ENCODE measurements at regions not wholly inside any gene's neighbourhood (a gene's known extent, or its start where the extent isn't known, plus 50 kb on each side); places are given as distances from the start of the nearest gene placed in this dataset.

DNA sequence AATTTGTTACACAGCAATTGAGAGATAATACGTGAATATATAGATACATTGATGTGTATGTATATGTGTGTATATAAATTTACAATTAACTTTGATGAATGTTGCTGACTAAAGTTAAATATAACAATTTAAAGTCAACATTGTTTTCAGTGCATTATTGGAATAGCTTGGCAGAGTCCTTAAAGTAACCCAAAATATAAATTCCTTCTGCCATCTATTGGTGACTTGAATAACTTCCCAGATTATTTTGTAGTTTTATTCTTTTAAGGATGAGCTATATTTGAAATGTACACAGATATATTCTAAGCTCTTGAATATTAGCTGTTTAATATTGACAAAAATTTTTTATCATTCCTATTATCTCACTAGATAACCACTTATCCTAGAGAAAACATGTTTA is 298.2 kb upstream of the FSTL5 start:
- TF ChIP-seq, protein P1, sequence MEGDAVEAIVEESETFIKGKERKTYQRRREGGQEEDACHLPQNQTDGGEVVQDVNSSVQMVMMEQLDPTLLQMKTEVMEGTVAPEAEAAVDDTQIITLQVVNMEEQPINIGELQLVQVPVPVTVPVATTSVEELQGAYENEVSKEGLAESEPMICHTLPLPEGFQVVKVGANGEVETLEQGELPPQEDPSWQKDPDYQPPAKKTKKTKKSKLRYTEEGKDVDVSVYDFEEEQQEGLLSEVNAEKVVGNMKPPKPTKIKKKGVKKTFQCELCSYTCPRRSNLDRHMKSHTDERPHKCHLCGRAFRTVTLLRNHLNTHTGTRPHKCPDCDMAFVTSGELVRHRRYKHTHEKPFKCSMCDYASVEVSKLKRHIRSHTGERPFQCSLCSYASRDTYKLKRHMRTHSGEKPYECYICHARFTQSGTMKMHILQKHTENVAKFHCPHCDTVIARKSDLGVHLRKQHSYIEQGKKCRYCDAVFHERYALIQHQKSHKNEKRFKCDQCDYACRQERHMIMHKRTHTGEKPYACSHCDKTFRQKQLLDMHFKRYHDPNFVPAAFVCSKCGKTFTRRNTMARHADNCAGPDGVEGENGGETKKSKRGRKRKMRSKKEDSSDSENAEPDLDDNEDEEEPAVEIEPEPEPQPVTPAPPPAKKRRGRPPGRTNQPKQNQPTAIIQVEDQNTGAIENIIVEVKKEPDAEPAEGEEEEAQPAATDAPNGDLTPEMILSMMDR (IDR thresholded peaks at IDR 0.05): no peak
- TF ChIP-seq POLR2A (IDR thresholded peaks at IDR 0.05): no peak
